ENCODE measurements at regions not wholly inside any gene's neighbourhood (a gene's known extent, or its start where the extent isn't known, plus 50 kb on each side); places are given as distances from the start of the nearest gene placed in this dataset.

DNA sequence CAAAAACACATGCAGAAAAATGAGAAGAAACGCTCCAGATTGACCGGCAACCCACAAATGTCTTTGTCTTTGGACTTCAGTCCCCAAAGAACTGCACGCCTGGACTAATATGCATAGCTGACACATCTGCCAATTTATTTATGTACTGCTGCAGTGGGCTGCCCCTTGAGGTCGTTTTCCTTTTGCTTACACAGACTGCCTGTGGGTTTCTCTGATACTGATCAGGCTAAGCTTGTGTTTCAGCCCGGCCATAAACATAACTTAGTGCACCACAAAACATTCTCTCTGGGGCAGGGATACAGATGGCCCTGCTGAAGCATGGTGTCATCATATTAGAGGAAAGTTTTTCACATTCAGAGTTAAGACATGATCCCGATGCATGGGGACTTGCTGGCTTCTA lies 75.4 kb downstream of the NUDT12 start:
- DNase-seq (ENCODE audit: low read depth) = no peak
- TF ChIP-seq, protein P1, sequence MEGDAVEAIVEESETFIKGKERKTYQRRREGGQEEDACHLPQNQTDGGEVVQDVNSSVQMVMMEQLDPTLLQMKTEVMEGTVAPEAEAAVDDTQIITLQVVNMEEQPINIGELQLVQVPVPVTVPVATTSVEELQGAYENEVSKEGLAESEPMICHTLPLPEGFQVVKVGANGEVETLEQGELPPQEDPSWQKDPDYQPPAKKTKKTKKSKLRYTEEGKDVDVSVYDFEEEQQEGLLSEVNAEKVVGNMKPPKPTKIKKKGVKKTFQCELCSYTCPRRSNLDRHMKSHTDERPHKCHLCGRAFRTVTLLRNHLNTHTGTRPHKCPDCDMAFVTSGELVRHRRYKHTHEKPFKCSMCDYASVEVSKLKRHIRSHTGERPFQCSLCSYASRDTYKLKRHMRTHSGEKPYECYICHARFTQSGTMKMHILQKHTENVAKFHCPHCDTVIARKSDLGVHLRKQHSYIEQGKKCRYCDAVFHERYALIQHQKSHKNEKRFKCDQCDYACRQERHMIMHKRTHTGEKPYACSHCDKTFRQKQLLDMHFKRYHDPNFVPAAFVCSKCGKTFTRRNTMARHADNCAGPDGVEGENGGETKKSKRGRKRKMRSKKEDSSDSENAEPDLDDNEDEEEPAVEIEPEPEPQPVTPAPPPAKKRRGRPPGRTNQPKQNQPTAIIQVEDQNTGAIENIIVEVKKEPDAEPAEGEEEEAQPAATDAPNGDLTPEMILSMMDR (conservative IDR thresholded peaks at IDR 0.05; ENCODE audit: control insufficient read depth, insufficient read depth, low read depth, low read length) = no peak
- H3K4me3 ChIP-seq (ENCODE audit: control insufficient read depth, low read depth, low read length) = no peak overlapping the region

DNA sequence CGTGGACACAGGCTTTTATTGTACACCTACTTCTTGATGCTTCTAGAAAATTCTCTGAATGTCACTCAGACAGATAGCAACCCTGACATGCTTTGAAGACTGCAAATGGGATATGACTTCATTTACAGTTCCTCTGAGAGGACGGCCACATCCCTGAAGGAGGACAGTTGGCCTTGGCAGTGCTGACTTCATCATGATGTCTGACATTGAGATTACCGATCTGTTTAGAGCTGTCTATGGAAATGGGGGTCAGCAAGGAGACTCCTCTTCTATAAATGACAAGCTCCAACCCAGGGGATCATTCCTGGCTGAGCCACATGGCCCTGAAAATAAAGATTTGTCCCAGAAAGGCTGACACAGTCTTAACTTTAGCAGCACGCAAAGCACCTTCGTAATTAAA lies 75.8 kb downstream of the NUDT12 start:
- H3K4me3 ChIP-seq (ENCODE audit: control insufficient read depth, low read depth, low read length) = no peak overlapping the region
- DNase-seq (ENCODE audit: low read depth) = no peak
- TF ChIP-seq, protein P1 (conservative IDR thresholded peaks at IDR 0.05; ENCODE audit: control insufficient read depth, insufficient read depth, low read depth, low read length) = no peak

DNA sequence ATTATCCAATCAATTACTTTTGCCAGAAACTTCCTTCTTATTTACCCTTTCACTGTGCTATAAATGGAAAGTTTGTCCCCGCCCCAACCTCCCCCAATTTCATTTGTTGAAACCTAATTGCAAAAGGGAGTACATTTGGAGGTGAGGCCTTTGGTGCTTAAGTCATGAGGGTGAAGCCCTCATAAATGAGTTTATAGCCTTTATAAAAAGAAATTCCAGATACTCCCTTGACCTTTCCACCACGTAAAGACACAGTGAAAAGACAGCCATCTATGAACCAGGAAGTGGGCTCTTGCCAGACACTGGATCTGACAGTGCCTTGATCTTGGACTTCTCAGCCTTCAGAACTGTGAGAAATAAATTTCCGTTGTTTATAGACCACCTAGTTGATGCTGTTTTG lies 82.3 kb downstream of the NUDT12 start:
- TF ChIP-seq, protein P1 (conservative IDR thresholded peaks at IDR 0.05; ENCODE audit: control insufficient read depth, insufficient read depth, low read depth, low read length) = no peak
- no peak overlapping the region for H3K4me3 ChIP-seq (ENCODE audit: control insufficient read depth, low read depth, low read length)
- no peak for DNase-seq (ENCODE audit: low read depth)

DNA sequence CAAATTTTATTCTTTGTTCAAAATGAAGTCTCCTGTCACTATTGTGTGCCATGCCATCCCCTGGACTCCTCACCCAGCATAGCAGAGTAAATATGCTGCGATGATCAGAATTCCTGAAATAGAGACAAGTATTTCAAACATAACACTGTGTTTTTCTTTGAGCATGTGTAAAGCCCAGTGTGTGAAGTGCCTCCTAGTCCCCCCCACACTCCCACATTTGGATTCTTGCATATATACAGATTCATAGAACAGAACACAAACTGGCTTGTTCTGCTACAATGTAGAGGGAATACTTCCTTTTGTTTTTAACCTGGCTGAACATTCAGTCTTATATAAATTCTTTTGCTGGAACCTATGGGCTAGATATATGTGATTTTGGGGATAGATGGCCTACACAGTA lies 84.9 kb downstream of the NUDT12 start:
- TF ChIP-seq, protein P1 (conservative IDR thresholded peaks at IDR 0.05; ENCODE audit: control insufficient read depth, insufficient read depth, low read depth, low read length) = no peak
- no peak overlapping the region for H3K4me3 ChIP-seq (ENCODE audit: control insufficient read depth, low read depth, low read length)
- DNase-seq (ENCODE audit: low read depth) = no peak

DNA sequence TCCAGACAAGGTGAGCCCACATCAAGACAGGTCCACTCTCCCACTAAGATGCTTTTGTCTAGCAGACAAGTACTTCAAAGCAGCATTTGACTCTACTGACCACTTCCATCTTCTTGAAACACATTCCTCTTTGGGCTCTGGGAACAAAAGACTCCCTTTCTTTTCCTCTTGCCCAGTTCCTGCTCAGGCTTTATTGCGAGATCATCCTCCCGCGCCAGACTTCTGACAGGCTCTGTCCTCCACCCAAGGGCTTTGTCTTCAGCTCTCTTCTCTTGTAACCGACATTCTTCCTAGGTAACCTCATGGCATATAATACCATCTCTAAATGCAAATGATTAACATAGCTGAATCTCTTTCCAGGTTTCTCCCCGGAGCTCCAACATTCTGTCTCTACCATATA lies 85.8 kb downstream of the NUDT12 start:
- TF ChIP-seq, protein P1 (conservative IDR thresholded peaks at IDR 0.05; ENCODE audit: control insufficient read depth, insufficient read depth, low read depth, low read length) = no peak
- no peak overlapping the region for H3K4me3 ChIP-seq (ENCODE audit: control insufficient read depth, low read depth, low read length)
- no peak for DNase-seq (ENCODE audit: low read depth)

DNA sequence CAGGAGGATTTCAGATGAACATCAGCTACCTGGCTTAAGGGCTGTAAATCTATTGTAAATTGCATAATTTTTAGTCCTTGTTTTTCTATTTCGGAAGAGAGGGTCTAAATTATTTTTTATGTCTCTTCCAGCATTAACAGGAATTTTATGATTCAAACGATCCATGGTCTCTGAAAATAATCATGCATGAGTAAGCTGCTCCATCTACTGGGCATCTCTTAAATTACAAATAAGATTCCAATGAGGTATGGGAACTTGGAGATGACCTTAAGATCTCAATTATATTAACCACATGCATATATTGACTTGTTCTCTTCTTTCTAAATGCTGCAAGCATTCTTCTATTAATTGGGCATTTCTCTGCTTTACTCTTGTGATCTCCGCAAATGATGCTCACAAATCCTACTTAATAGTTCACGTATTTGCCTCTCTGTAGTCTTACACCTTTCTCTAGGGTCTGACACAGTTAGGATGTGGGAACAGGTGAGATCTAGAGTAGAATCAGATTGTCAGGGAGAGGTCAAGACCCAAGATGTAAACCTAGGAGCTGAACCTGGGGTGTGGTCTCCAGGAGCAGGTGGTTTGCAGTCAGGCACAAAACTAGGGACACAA lies 86.9 kb downstream of the NUDT12 start:
- no peak overlapping the region for H3K4me3 ChIP-seq (ENCODE audit: control insufficient read depth, low read depth, low read length)
- peak; percentile 65 for DNase-seq (ENCODE audit: low read depth)
- TF ChIP-seq, protein P1 (conservative IDR thresholded peaks at IDR 0.05; ENCODE audit: control insufficient read depth, insufficient read depth, low read depth, low read length) = peak; percentile 57

DNA sequence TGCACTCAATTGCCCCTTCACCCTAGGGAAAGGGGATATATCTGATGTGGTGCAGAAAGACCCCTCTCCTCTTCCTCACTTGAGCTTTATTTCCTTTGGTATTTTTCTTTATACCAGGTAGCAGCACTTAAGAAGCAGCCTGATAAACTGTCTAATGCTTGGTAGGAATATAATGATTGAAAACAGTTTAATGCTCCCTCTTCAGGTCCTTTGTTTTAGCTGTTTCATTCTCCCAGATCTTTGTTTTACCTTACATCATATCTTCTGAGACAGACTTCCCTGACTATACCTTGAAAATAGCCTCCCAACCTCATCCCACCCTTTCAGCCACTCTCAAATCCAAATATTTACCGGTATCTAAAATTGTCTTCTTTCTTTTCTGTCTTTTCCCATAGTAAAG lies 87.9 kb downstream of the NUDT12 start:
- TF ChIP-seq, protein P1 (conservative IDR thresholded peaks at IDR 0.05; ENCODE audit: control insufficient read depth, insufficient read depth, low read depth, low read length) = no peak
- no peak overlapping the region for H3K4me3 ChIP-seq (ENCODE audit: control insufficient read depth, low read depth, low read length)
- DNase-seq (ENCODE audit: low read depth) = no peak

All from fibroblast of mammary gland (primary cell).